MM.1S (cell line): ENCODE measurements at regions not wholly inside any gene's neighbourhood (a gene's known extent, or its start where the extent isn't known, plus 50 kb on each side); places are given as distances from the start of the nearest gene placed in this dataset.

Experiments used
- DNase-seq: peaks from one replicate; pipeline ENCODE4 v3.0.0-alpha.2; 2015
- H2AFZ ChIP-seq: fragments of 300-600 bp; sonication (generic); 2 replicates; pipeline ENCODE4 v1.6.0; 2016; ENCODE audit warnings: antibody characterized with exemption, low read length
- H3F3A ChIP-seq: fragments of 300-600 bp; sonication (generic); 2 replicates; pipeline ENCODE4 v1.6.1; 2016; ENCODE audit warnings: mild to moderate bottlenecking, antibody characterized with exemption, low read length, moderate library complexity, mixed read lengths; ENCODE audit not compliant: insufficient read depth
- H3K27ac ChIP-seq: fragments of 300-600 bp; sonication (generic); 2 replicates; pipeline ENCODE4 v1.5.1; 2016; ENCODE audit warnings: mild to moderate bottlenecking, low read length
- H3K27me3 ChIP-seq: fragments of 300-600 bp; sonication (generic); replicated peaks from 2 replicates; pipeline ENCODE4 v1.6.0; 2016; ENCODE audit warnings: low read length; ENCODE audit not compliant: insufficient read depth
- H3K36me3 ChIP-seq: fragments of 300-600 bp; sonication (generic); replicated peaks from 2 replicates; pipeline ENCODE4 v1.6.1; 2016; ENCODE audit warnings: mild to moderate bottlenecking, low read length, mixed read lengths; ENCODE audit not compliant: insufficient read depth
- H3K4me1 ChIP-seq: fragments of 300-600 bp; sonication (generic); 2 replicates; pipeline ENCODE4 v1.6.1; 2016; ENCODE audit warnings: low read length, mixed read lengths
- H3K4me2 ChIP-seq: fragments of 300-600 bp; sonication (generic); 2 replicates; pipeline ENCODE4 v1.6.0; 2016; ENCODE audit warnings: low read depth, low read length
- H3K4me3 ChIP-seq: fragments of 300-600 bp; sonication (generic); 2 replicates; pipeline ENCODE4 v1.5.1; 2016; ENCODE audit warnings: low read length, mixed read lengths
- H3K79me2 ChIP-seq: fragments of 300-600 bp; sonication (generic); 2 replicates; pipeline ENCODE4 v1.6.1; 2016; ENCODE audit warnings: mixed run types, low read length, mixed read lengths
- H3K9ac ChIP-seq: fragments of 300-600 bp; sonication (generic); 2 replicates; pipeline ENCODE4 v1.6.1; 2016; ENCODE audit warnings: low read length, mixed read lengths
- H3K9me2 ChIP-seq: fragments of 300-600 bp; sonication (generic); replicated peaks from 2 replicates; pipeline ENCODE4 v1.6.1; 2016; ENCODE audit warnings: mild to moderate bottlenecking, low read length, mixed read lengths; ENCODE audit not compliant: insufficient read depth
- H3K9me3 ChIP-seq: fragments of 300-600 bp; sonication (generic); replicated peaks from 2 replicates; pipeline ENCODE4 v1.6.1; 2016; ENCODE audit warnings: mild to moderate bottlenecking, low read length, mixed read lengths; ENCODE audit not compliant: insufficient read depth
- H4K20me1 ChIP-seq: fragments of 300-600 bp; sonication (generic); 2 replicates; pipeline ENCODE4 v1.6.1; 2016; ENCODE audit warnings: mild to moderate bottlenecking, low read length, moderate library complexity, mixed read lengths; ENCODE audit not compliant: insufficient read depth
- CTCF ChIP-seq: fragments of 300-600 bp; sonication (generic); IDR thresholded peaks from 2 replicates; pipeline ENCODE4 v1.5.1; 2016; ENCODE audit warnings: antibody characterized with exemption, low read length, mixed read lengths
- EZH2 ChIP-seq: fragments of 300-600 bp; sonication (generic); optimal IDR thresholded peaks from 2 replicates; pipeline ENCODE3; 2017; ENCODE audit warnings: low read depth, mild to moderate bottlenecking, antibody characterized with exemption, low read length, mixed read lengths
- EZH2phosphoT487 ChIP-seq: fragments of 300-600 bp; sonication (generic); IDR thresholded peaks from 2 replicates; pipeline ENCODE4 v1.6.1; 2018; ENCODE audit warnings: antibody characterized with exemption, low read length

- Histone ChIP-seq H3F3A (no peaks in the 10 kb centered on the region), H3K9me3 (no peaks in the 10 kb centered on the region), H2AFZ (no peak overlapping the region), H3K36me3 (no peaks in the 10 kb centered on the region), H3K4me2 (no peak overlapping the region), H3K27ac (no peak overlapping the region), H3K4me3 (no peak overlapping the region), H3K9ac (no peak overlapping the region), H3K4me1 (no peaks in the 10 kb centered on the region), H3K27me3 (peaks cover 97% of the 10 kb centered on the region), H4K20me1 (no peaks in the 10 kb centered on the region), H3K79me2 (no peaks in the 10 kb centered on the region), H3K9me2 (no peaks in the 10 kb centered on the region)
- TF ChIP-seq EZH2 (no peak), EZH2phosphoT487 (no peak), CTCF (no peak)
- DNase-seq, result no peak
Measured at GRCh38 chr20:58145506-58146080, 82.9 kb downstream of the ANKRD60 start.

- H2AFZ ChIP-seq, result no peak overlapping the region
- no peaks in the 10 kb centered on the region for H3K9me3 ChIP-seq
- no peak overlapping the region for H3K27ac ChIP-seq
- H3K4me2 ChIP-seq, result no peak overlapping the region
- H3K79me2 ChIP-seq, result no peaks in the 10 kb centered on the region
- no peak overlapping the region for H3K4me3 ChIP-seq
- no peaks in the 10 kb centered on the region for H3K36me3 ChIP-seq
- DNase-seq, result no peak
- no peaks in the 10 kb centered on the region for H4K20me1 ChIP-seq
- H3F3A ChIP-seq, result no peaks in the 10 kb centered on the region
- H3K9me2 ChIP-seq, result no peaks in the 10 kb centered on the region
- H3K27me3 ChIP-seq, result peaks cover 97% of the 10 kb centered on the region
- TF ChIP-seq CTCF (no peak), EZH2 (no peak), EZH2phosphoT487 (no peak)
- H3K9ac ChIP-seq, result no peak overlapping the region
- H3K4me1 ChIP-seq, result no peaks in the 10 kb centered on the region
Measured at GRCh38 chr20:58144096-58144495, 84.4 kb downstream of the ANKRD60 start.

- H3K4me3 ChIP-seq, result no peak overlapping the region
- H3K36me3 ChIP-seq, result no peaks in the 10 kb centered on the region
- H3K79me2 ChIP-seq, result no peaks in the 10 kb centered on the region
- no peaks in the 10 kb centered on the region for H3K9me3 ChIP-seq
- H3K27ac ChIP-seq, result no peak overlapping the region
- no peak for TF ChIP-seq EZH2
- TF ChIP-seq EZH2phosphoT487, result no peak
- TF ChIP-seq CTCF, result no peak
- H3K9ac ChIP-seq, result no peak overlapping the region
- no peaks in the 10 kb centered on the region for H3K4me1 ChIP-seq
- H3K27me3 ChIP-seq, result peaks cover 97% of the 10 kb centered on the region
- DNase-seq, result no peak
- no peaks in the 10 kb centered on the region for H4K20me1 ChIP-seq
- no peak overlapping the region for H2AFZ ChIP-seq
- H3K9me2 ChIP-seq, result no peaks in the 10 kb centered on the region
- no peak overlapping the region for H3K4me2 ChIP-seq
- H3F3A ChIP-seq, result no peaks in the 10 kb centered on the region
Measured at GRCh38 chr20:58143531-58143930, 84.9 kb downstream of the ANKRD60 start.
